GM12874 (cell line): ENCODE measurements at regions not wholly inside any gene's neighbourhood (a gene's known extent, or its start where the extent isn't known, plus 50 kb on each side); places are given as distances from the start of the nearest gene placed in this dataset.

ENCODE experiments used
- CTCF ChIP-seq: IDR thresholded peaks from 2 replicates; pipeline ENCODE4 v1.5.1; 2011; ENCODE audit warnings: low read depth, mild to moderate bottlenecking, control low read depth, low read length, moderate library complexity; ENCODE audit not compliant: insufficient read depth

GRCh38 chr7:46622251-46622650 lies 701.2 kb upstream of the IGFBP3 start:
- no peak for TF ChIP-seq CTCF

GRCh38 chr7:46619723-46620310 lies 698.7 kb upstream of the IGFBP3 start:
- no peak for TF ChIP-seq CTCF

- TF ChIP-seq CTCF, result no peak
Observed at GRCh38 chr7:46616636-46617035, 695.6 kb upstream of the IGFBP3 start.

GRCh38 chr7:46613551-46613950 lies 692.5 kb upstream of the IGFBP3 start:
- no peak for TF ChIP-seq CTCF

GRCh38 chr7:46613116-46613515 lies 692.0 kb upstream of the IGFBP3 start:
- TF ChIP-seq CTCF, result no peak

- no peak for TF ChIP-seq CTCF
Observed at GRCh38 chr7:46611508-46611907, 690.4 kb upstream of the IGFBP3 start.

- no peak for TF ChIP-seq CTCF
Observed at GRCh38 chr7:46610746-46611145, 689.7 kb upstream of the IGFBP3 start.
